ENCODE measurements at regions not wholly inside any gene's neighbourhood (a gene's known extent, or its start where the extent isn't known, plus 50 kb on each side); places are given as distances from the start of the nearest gene placed in this dataset.
"Not testable (repeated sequence)": the region's sequence is repeated elsewhere in the genome, so short reads cannot be mapped to it uniquely, and the experiment has no call there.

- no peaks in the 10 kb centered on the region for H3K4me1 Mint-ChIP-seq (ENCODE audit: unreplicated experiment)
- H3K27me3 Mint-ChIP-seq (ENCODE audit: unreplicated experiment) = peaks cover 2% of the 10 kb centered on the region
- no peaks in the 10 kb centered on the region for H3K9me3 Mint-ChIP-seq (ENCODE audit: unreplicated experiment)
- no peak overlapping the region for H3K4me3 Mint-ChIP-seq (ENCODE audit: unreplicated experiment)
- H3K36me3 Mint-ChIP-seq (ENCODE audit: low read depth, unreplicated experiment) = no peaks in the 10 kb centered on the region
- TF ChIP-seq CTCF (IDR thresholded peaks at IDR 0.05; ENCODE audit: unreplicated experiment) = no peak
- H3K27ac Mint-ChIP-seq (ENCODE audit: unreplicated experiment) = no peak overlapping the region
- no peak for DNase-seq (ENCODE audit: low spot score)
Observed at GRCh38 chr3:127491323-127491722, 99.2 kb downstream of the TPRA1 start.

- H3K4me1 Mint-ChIP-seq (ENCODE audit: unreplicated experiment); H3K9me3 Mint-ChIP-seq (ENCODE audit: unreplicated experiment); H3K27me3 Mint-ChIP-seq (ENCODE audit: unreplicated experiment); H3K27ac Mint-ChIP-seq (ENCODE audit: unreplicated experiment); H3K4me3 Mint-ChIP-seq (ENCODE audit: unreplicated experiment); DNase-seq (ENCODE audit: low spot score); H3K36me3 Mint-ChIP-seq (ENCODE audit: low read depth, unreplicated experiment): not testable (repeated sequence)
Observed at GRCh38 chr3:127491024-127491305, 99.6 kb downstream of the TPRA1 start.

GRCh38 chr3:127490271-127491023, 100.1 kb downstream of the TPRA1 start:
- H3K36me3 Mint-ChIP-seq (ENCODE audit: low read depth, unreplicated experiment) = no peaks in the 10 kb centered on the region
- no peak for TF ChIP-seq CTCF (IDR thresholded peaks at IDR 0.05; ENCODE audit: unreplicated experiment)
- no peak overlapping the region for H3K27ac Mint-ChIP-seq (ENCODE audit: unreplicated experiment)
- DNase-seq (ENCODE audit: low spot score) = no peak
- H3K27me3 Mint-ChIP-seq (ENCODE audit: unreplicated experiment) = peaks cover 2% of the 10 kb centered on the region
- no peaks in the 10 kb centered on the region for H3K9me3 Mint-ChIP-seq (ENCODE audit: unreplicated experiment)
- no peak overlapping the region for H3K4me3 Mint-ChIP-seq (ENCODE audit: unreplicated experiment)
- no peaks in the 10 kb centered on the region for H3K4me1 Mint-ChIP-seq (ENCODE audit: unreplicated experiment)

- Mint-ChIP-seq H3K4me1 (ENCODE audit: unreplicated experiment) (no peaks in the 10 kb centered on the region), H3K27ac (ENCODE audit: unreplicated experiment) (no peak overlapping the region), H3K36me3 (ENCODE audit: low read depth, unreplicated experiment) (no peaks in the 10 kb centered on the region), H3K9me3 (ENCODE audit: unreplicated experiment) (no peaks in the 10 kb centered on the region), H3K4me3 (ENCODE audit: unreplicated experiment) (no peak overlapping the region), H3K27me3 (ENCODE audit: unreplicated experiment) (peaks cover 2% of the 10 kb centered on the region)
- DNase-seq (ENCODE audit: low spot score) = no peak
- TF ChIP-seq CTCF (IDR thresholded peaks at IDR 0.05; ENCODE audit: unreplicated experiment) = no peak
Observed at GRCh38 chr3:127489357-127489756, 101.2 kb downstream of the TPRA1 start.

- H3K36me3 Mint-ChIP-seq (ENCODE audit: low read depth, unreplicated experiment) = no peaks in the 10 kb centered on the region
- no peaks in the 10 kb centered on the region for H3K9me3 Mint-ChIP-seq (ENCODE audit: unreplicated experiment)
- H3K4me3 Mint-ChIP-seq (ENCODE audit: unreplicated experiment) = no peak overlapping the region
- H3K4me1 Mint-ChIP-seq (ENCODE audit: unreplicated experiment) = no peaks in the 10 kb centered on the region
- H3K27ac Mint-ChIP-seq (ENCODE audit: unreplicated experiment) = no peak overlapping the region
- no peak for TF ChIP-seq CTCF (IDR thresholded peaks at IDR 0.05; ENCODE audit: unreplicated experiment)
- no peak for DNase-seq (ENCODE audit: low spot score)
- peaks cover 2% of the 10 kb centered on the region for H3K27me3 Mint-ChIP-seq (ENCODE audit: unreplicated experiment)
Observed at GRCh38 chr3:127488740-127489139, 101.8 kb downstream of the TPRA1 start.

All from endothelial cell (in vitro differentiated cells).